Mesenchymal stem cell (in vitro differentiated cells and primary cell): ENCODE measurements at regions not wholly inside any gene's neighbourhood (a gene's known extent, or its start where the extent isn't known, plus 50 kb on each side); places are given as distances from the start of the nearest gene placed in this dataset.

Experiments used
- DNase-seq: peaks from one replicate; pipeline ENCODE4 v3.0.0-alpha.2; 2013
- H2AFZ ChIP-seq: one replicate; pipeline ENCODE4 v1.6.1; 2013; ENCODE audit warnings: low read depth, mild to moderate bottlenecking, control low read depth, inconsistent platforms, low read length, moderate library complexity
- H2AK5ac ChIP-seq: 2 replicates; pipeline ENCODE4 v1.6.1; 2013; ENCODE audit warnings: low read length, moderate library complexity, mild to moderate bottlenecking, inconsistent platforms; ENCODE audit not compliant: severe bottlenecking
- H2BK120ac ChIP-seq: one replicate; pipeline ENCODE4 v1.6.1; 2013; ENCODE audit warnings: low read depth, mild to moderate bottlenecking, inconsistent platforms, low read length, moderate library complexity
- H2BK12ac ChIP-seq, 2 experiments: one replicate each; pipeline ENCODE4 v1.6.1; 2013; ENCODE audit warnings: inconsistent platforms in 2 of 2, low read length in 2 of 2, mild to moderate bottlenecking in 2 of 2, moderate library complexity in 2 of 2, control low read depth in 1 of 2
- H2BK15ac ChIP-seq: one replicate; pipeline ENCODE4 v1.6.1; 2013; ENCODE audit warnings: mild to moderate bottlenecking, low read depth, inconsistent platforms; ENCODE audit not compliant: poor library complexity, severe bottlenecking
- H2BK5ac ChIP-seq: 2 replicates; pipeline ENCODE4 v1.6.1; 2013; ENCODE audit warnings: low read depth, mild to moderate bottlenecking, low read length, control low read depth, inconsistent platforms; ENCODE audit not compliant: poor library complexity, severe bottlenecking
- H3K14ac ChIP-seq, 2 experiments: one replicate each; pipeline ENCODE4 v1.6.1; 2013; ENCODE audit warnings: inconsistent platforms in 2 of 2, low read length in 2 of 2, control low read depth in 1 of 2, mild to moderate bottlenecking in 1 of 2, moderate library complexity in 1 of 2
- H3K18ac ChIP-seq, 2 experiments: one replicate each; pipeline ENCODE4 v1.6.1; 2013; ENCODE audit warnings: inconsistent platforms in 2 of 2, low read length in 2 of 2, control low read depth in 1 of 2, low read depth in 1 of 2, mild to moderate bottlenecking in 1 of 2
- H3K23ac ChIP-seq, 2 experiments: one replicate each; pipeline ENCODE4 v1.6.1; 2013; ENCODE audit warnings: inconsistent platforms in 2 of 2, low read length in 2 of 2, mild to moderate bottlenecking in 2 of 2, moderate library complexity in 2 of 2, control low read depth in 1 of 2
- H3K27ac ChIP-seq: 2 replicates; pipeline ENCODE4 v1.5.1; 2013; ENCODE audit warnings: mild to moderate bottlenecking, moderate library complexity, low read length, control low read depth, inconsistent platforms; ENCODE audit not compliant: poor library complexity, severe bottlenecking
- H3K27me3 ChIP-seq, 2 experiments: 2 replicates each; pipeline versions ENCODE4 v1.6.1 to v1.7.0; 2013; ENCODE audit warnings: low read length in 2 of 2, mild to moderate bottlenecking in 2 of 2, moderate library complexity in 2 of 2, control low read depth in 1 of 2, inconsistent platforms in 1 of 2; ENCODE audit not compliant: control insufficient read depth in 1 of 2, insufficient read depth in 1 of 2
- H3K36me3 ChIP-seq, 2 experiments: 2 replicates each; pipeline versions ENCODE4 v1.6.1 to v1.7.0; 2013; ENCODE audit warnings: low read length in 2 of 2, control low read depth in 1 of 2, inconsistent platforms in 1 of 2, low read depth in 1 of 2, mild to moderate bottlenecking in 1 of 2; ENCODE audit not compliant: insufficient read depth in 2 of 2, control insufficient read depth in 1 of 2
- H3K4ac ChIP-seq, 2 experiments: one replicate each; pipeline ENCODE4 v1.6.1; 2013; ENCODE audit warnings: inconsistent platforms in 2 of 2, low read length in 2 of 2, mild to moderate bottlenecking in 2 of 2, moderate library complexity in 2 of 2, control low read depth in 1 of 2, low read depth in 1 of 2
- H3K4me1 ChIP-seq: 2 replicates; pipeline ENCODE4 v1.6.1; 2013; ENCODE audit warnings: low read depth, low read length, control low read depth; ENCODE audit not compliant: control insufficient read depth, insufficient read depth
- H3K4me2 ChIP-seq: 2 replicates; pipeline ENCODE4 v1.6.1; 2013; ENCODE audit warnings: low read length, mild to moderate bottlenecking, inconsistent platforms; ENCODE audit not compliant: poor library complexity, severe bottlenecking
- H3K4me3 ChIP-seq, 2 experiments: 2 replicates each; pipeline versions ENCODE4 v1.5.1 to v1.7.0; 2013; ENCODE audit warnings: low read length in 2 of 2, mild to moderate bottlenecking in 2 of 2, control low read depth in 1 of 2, low read depth in 1 of 2; ENCODE audit not compliant: insufficient read depth in 1 of 2
- H3K79me1 ChIP-seq: replicated peaks from 2 replicates; pipeline ENCODE4 v1.6.1; 2013; ENCODE audit warnings: mild to moderate bottlenecking, control low read depth, low read length, inconsistent platforms; ENCODE audit not compliant: poor library complexity, severe bottlenecking
- H3K9ac ChIP-seq: 2 replicates; pipeline ENCODE4 v1.7.0; 2013; ENCODE audit warnings: mild to moderate bottlenecking, low read length, moderate library complexity
- H3K9me3 ChIP-seq: 2 replicates; pipeline ENCODE4 v1.7.0; 2013; ENCODE audit warnings: mild to moderate bottlenecking, low read length; ENCODE audit not compliant: control insufficient read depth
- H4K8ac ChIP-seq: one replicate; pipeline ENCODE4 v1.6.1; 2013; ENCODE audit warnings: inconsistent platforms, mild to moderate bottlenecking, low read length, moderate library complexity
- H4K91ac ChIP-seq: one replicate; pipeline ENCODE4 v1.6.1; 2013; ENCODE audit warnings: mild to moderate bottlenecking, low read length, inconsistent platforms
- WGBS: methylation state at CpG from one replicate; pipeline ENCODE4 v1.1.7; 2013; ENCODE audit warnings: mixed read lengths; 5-methylcytosine and 5-hydroxymethylcytosine counted together

- Histone ChIP-seq H3K27ac (no peak overlapping the region), H2BK120ac (no peak overlapping the region), H3K4me3 (no peak overlapping the region), H3K36me3 (no peaks in the 10 kb centered on the region), H3K14ac (no peak overlapping the region), H2BK12ac (no peak overlapping the region), H3K9ac (no peak overlapping the region), H4K8ac (no peak overlapping the region), H3K27me3 (no peaks in the 10 kb centered on the region), H2BK5ac (no peak overlapping the region), H3K79me1 (no peaks in the 10 kb centered on the region), H2AK5ac (no peak overlapping the region), H3K4me2 (no peak overlapping the region), H3K4ac (no peak overlapping the region), H3K9me3 (no peaks in the 10 kb centered on the region), H3K23ac (no peak overlapping the region), H2BK15ac (no peak overlapping the region), H3K4me1 (no peaks in the 10 kb centered on the region), H3K18ac (no peak overlapping the region), H2AFZ (no peak overlapping the region), H4K91ac (no peak overlapping the region)
- 88% methylated on average over 5 of the region's 6 CpGs for WGBS
- no peak for DNase-seq
Observed at GRCh38 chr10:10247585-10247984, 770.1 kb upstream of the CELF2 start.

- 68% methylated on average over 2 of the region's 3 CpGs for WGBS
- Histone ChIP-seq H2BK5ac (no peak overlapping the region), H2AFZ (no peak overlapping the region), H4K8ac (no peak overlapping the region), H2BK12ac (no peak overlapping the region), H3K79me1 (no peaks in the 10 kb centered on the region), H2BK15ac (no peak overlapping the region), H3K4me2 (no peak overlapping the region), H3K23ac (no peak overlapping the region), H4K91ac (no peak overlapping the region), H3K4me1 (no peaks in the 10 kb centered on the region), H3K4me3 (no peak overlapping the region), H3K4ac (no peak overlapping the region), H3K27ac (no peak overlapping the region), H3K18ac (no peak overlapping the region), H3K9ac (no peak overlapping the region), H2BK120ac (no peak overlapping the region), H3K36me3 (no peaks in the 10 kb centered on the region), H2AK5ac (no peak overlapping the region), H3K14ac (no peak overlapping the region), H3K27me3 (no peaks in the 10 kb centered on the region), H3K9me3 (peaks cover 5% of the 10 kb centered on the region)
- no peak for DNase-seq
Observed at GRCh38 chr10:10256860-10257259, 760.8 kb upstream of the CELF2 start.

GRCh38 chr10:10259013-10259412, 758.7 kb upstream of the CELF2 start:
- Histone ChIP-seq H3K27ac (no peak overlapping the region), H3K23ac (no peak overlapping the region), H3K79me1 (no peaks in the 10 kb centered on the region), H3K4me3 (no peak overlapping the region), H3K14ac (no peak overlapping the region), H2BK5ac (no peak overlapping the region), H3K4ac (no peak overlapping the region), H3K4me1 (no peaks in the 10 kb centered on the region), H3K18ac (no peak overlapping the region), H4K8ac (no peak overlapping the region), H3K9me3 (peaks cover 5% of the 10 kb centered on the region), H3K36me3 (no peaks in the 10 kb centered on the region), H2BK12ac (no peak overlapping the region), H2BK15ac (no peak overlapping the region), H2AK5ac (no peak overlapping the region), H3K27me3 (no peaks in the 10 kb centered on the region), H3K4me2 (no peak overlapping the region), H4K91ac (no peak overlapping the region), H3K9ac (no peak overlapping the region), H2AFZ (no peak overlapping the region), H2BK120ac (no peak overlapping the region)
- DNase-seq: no peak
- 91% methylated on average over 4 of the region's 4 CpGs for WGBS

GRCh38 chr10:10270126-10271050, 747.3 kb upstream of the CELF2 start:
- Histone ChIP-seq H2BK12ac (no peak overlapping the region), H3K4me2 (no peak overlapping the region), H3K79me1 (no peaks in the 10 kb centered on the region), H2BK120ac (no peak overlapping the region), H3K23ac (no peak overlapping the region), H3K4me1 (no peaks in the 10 kb centered on the region), H3K9me3 (no peaks in the 10 kb centered on the region), H3K18ac (no peak overlapping the region), H2BK5ac (no peak overlapping the region), H2AFZ (no peak overlapping the region), H3K4me3 (no peak overlapping the region), H2AK5ac (no peak overlapping the region), H4K8ac (no peak overlapping the region), H2BK15ac (no peak overlapping the region), H3K14ac (no peak overlapping the region), H3K4ac (no peak overlapping the region), H3K36me3 (no peaks in the 10 kb centered on the region), H3K9ac (peak overlapping the region; percentile 39), H3K27me3 (no peaks in the 10 kb centered on the region), H4K91ac (no peak overlapping the region), H3K27ac (no peak overlapping the region)
- 94% methylated on average over 7 of the region's 8 CpGs for WGBS
- no peak for DNase-seq
